ENCODE measurements at regions not wholly inside any gene's neighbourhood (a gene's known extent, or its start where the extent isn't known, plus 50 kb on each side); places are given as distances from the start of the nearest gene placed in this dataset.
A peak's percentile ranks its signal among the peaks of the same experiment; 100 is the strongest.

DNA sequence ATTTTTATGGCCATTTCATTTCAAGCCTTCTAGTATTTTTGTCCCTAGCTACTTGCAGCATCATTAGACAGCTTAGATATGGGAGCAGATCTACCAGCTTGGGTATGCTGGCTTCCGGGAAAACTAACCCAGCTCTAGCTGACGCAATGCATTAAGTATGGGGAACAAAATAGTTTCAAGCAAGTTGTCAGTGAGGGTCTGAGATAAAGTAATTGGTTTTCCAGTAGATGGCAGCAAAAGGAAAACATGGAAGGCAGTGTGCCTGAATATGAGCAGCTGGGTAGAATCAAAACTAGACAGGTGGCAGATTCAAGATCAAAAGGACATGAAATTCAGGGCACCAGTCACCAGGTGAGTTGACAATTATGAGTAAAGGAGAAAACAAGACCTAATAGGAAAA is 340.9 kb upstream of the CTSO start:
- TF ChIP-seq, protein P1, sequence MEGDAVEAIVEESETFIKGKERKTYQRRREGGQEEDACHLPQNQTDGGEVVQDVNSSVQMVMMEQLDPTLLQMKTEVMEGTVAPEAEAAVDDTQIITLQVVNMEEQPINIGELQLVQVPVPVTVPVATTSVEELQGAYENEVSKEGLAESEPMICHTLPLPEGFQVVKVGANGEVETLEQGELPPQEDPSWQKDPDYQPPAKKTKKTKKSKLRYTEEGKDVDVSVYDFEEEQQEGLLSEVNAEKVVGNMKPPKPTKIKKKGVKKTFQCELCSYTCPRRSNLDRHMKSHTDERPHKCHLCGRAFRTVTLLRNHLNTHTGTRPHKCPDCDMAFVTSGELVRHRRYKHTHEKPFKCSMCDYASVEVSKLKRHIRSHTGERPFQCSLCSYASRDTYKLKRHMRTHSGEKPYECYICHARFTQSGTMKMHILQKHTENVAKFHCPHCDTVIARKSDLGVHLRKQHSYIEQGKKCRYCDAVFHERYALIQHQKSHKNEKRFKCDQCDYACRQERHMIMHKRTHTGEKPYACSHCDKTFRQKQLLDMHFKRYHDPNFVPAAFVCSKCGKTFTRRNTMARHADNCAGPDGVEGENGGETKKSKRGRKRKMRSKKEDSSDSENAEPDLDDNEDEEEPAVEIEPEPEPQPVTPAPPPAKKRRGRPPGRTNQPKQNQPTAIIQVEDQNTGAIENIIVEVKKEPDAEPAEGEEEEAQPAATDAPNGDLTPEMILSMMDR (IDR thresholded peaks at IDR 0.05; ENCODE audit: borderline replicate concordance, extremely low read depth, low read length, poor library complexity, severe bottlenecking): peak; percentile 34
- no peak for TF ChIP-seq EZH2 (IDR thresholded peaks at IDR 0.05; ENCODE audit: borderline replicate concordance, low read depth, low read length, severe bottlenecking)
